ENCODE measurements at regions not wholly inside any gene's neighbourhood (a gene's known extent, or its start where the extent isn't known, plus 50 kb on each side); places are given as distances from the start of the nearest gene placed in this dataset.
"Not testable (repeated sequence)": the region's sequence is repeated elsewhere in the genome, so short reads cannot be mapped to it uniquely, and the experiment has no call there.

- no peak for DNase-seq (ENCODE audit: low read depth)
These were observed 1565.0 kb upstream of the WWC1 start for GRCh38 chr5:166726406-166726805.

DNA sequence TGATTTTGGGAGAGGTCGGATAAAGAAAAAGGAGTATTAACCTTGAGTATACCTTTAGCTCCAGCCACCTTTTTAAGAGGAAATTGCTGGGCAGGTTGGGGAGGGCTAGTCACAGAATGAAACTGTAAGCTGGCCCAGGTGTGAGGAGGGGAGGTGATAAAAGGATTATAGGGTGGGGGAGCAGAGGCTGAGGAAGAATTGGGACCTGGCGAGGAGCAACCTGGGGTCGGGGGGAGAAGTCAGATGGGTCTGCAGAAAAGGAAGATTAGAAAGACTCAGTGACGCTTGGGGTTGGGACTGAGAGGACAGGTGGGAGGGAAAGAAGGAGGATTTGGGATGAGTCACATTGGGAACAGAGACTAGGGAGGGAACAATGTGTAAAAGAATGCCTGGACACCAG lies 1548.5 kb upstream of the WWC1 start:
- not testable (repeated sequence) for DNase-seq (ENCODE audit: low read depth)

DNA sequence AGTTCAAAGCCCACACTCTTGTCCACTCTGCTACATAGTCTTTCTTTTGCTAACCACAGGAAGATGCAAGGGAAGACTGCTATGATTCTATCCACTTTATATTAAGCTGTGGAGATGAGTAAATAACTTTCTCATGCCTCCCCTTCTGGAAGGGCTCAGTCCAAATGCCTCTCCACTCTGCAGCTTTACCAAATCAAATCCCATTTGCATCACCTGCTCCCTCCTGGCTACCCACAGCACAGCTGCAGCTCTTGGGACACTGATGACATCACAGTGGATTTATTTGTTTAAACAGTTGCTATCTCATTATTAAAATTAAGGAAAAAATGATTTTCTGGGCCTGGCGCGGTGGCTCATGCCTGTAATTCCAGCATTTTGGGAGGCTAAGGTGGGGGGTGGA lies 1544.9 kb upstream of the WWC1 start:
- DNase-seq (ENCODE audit: low read depth), result no peak

DNA sequence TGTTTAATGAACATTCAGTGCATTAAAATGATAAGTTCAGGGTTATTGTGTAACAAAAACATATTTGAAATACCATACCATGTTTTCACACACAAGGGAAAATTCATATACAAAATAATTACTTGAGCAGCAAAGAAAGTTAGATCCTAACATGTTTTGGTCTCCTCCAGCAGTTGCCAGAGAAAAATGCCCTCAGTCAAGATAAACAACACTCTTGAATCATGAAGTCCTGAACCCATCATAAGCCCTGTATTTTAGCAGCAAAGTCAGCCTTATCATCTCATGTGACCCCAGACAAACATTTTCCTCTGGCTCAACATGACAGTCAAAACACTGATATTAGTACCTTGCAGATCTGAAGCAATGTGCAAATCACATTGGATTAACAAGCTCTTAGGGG lies 1541.1 kb upstream of the WWC1 start:
- no peak for DNase-seq (ENCODE audit: low read depth)

DNA sequence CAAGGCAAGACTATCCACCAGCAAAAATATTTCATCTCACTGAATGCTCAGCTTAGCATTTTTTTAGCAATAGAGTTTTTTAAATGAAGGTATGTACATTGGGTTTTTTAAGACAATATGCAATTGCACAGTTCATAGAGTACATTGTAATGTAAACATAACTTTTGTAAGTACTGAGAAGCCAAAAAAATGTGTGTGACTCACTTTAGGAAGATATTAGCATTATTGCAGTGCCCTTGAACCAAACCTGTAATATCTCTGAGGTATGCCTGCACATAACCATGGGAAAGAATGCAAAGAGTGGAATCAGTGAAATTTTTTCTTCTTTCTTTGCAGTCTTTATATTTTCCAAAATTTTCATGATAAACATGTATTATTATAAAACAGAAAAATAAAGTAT lies 1533.3 kb upstream of the WWC1 start:
- no peak for DNase-seq (ENCODE audit: low read depth)

- no peak for DNase-seq (ENCODE audit: low read depth)
These were observed 1523.6 kb upstream of the WWC1 start for GRCh38 chr5:166767858-166768257.

GRCh38 chr5:166768536-166768935 lies 1522.9 kb upstream of the WWC1 start:
- DNase-seq (ENCODE audit: low read depth), result no peak

DNA sequence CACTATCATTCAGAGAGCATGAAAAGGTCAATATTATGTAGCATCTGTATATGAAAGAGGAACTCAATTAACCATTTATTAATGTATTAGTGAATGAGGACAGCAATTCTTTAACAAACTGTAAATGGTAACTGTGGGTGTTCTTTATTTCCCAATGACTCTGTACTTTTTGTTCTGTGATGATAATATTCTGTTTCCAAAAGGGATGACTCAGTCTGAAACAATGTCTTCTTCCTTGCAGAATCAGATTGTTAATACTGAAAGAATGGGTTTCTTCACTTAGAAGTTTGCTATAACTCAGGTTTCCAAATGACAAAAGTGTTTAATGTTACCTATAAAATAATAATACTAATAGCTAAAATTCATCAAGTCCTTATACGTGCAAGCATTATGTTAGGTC lies 1518.7 kb upstream of the WWC1 start:
- no peak for DNase-seq (ENCODE audit: low read depth)

DNA sequence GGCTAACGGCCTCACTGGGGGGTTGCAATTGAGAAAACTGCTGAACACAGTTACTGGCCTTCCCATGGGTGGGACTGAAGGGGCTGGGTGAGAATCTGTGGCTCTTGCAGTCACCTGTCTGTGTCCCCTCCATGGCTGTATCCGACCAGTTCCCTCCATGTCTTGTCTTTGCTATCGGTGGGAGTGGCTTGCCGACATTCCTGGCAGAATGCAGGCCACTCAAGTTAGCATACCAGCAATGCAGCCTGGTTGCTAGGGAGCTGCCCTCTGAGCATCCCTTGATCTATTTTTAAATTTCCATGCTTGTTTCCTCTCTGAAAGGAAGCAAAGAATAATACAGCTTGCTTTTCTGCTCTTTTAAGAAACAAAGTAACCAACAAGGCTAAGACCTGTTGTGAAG lies 1509.7 kb upstream of the WWC1 start:
- no peak for DNase-seq (ENCODE audit: low read depth)

DNA sequence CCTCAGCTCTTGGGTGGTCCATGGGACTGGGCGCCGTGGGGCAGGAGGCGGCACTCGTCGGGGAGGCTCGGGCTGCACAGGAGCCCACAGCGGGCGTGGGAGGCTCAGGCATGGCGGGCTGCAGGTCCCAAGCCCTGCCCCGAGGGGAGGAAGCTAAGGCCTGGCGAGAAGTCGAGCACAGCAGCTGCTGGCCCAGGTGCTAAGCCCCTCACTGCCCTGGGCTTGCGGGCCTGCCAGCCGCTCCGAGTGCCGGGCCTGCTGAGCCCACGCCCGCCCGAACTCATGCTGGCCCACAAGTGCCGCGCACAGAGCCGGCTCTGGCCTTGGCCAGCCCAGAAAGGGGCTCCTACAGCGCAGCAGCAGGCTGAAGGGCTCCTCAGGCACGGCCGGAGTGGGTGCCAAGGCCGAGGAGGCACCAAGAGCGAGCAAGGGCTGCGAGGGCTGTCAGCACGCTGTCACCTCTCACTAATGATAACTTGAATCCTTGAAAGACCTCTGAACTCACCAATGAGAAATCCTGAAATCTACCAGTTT lies 1506.8 kb upstream of the WWC1 start:
- no peak for DNase-seq (ENCODE audit: low read depth)

- DNase-seq (ENCODE audit: low read depth), result no peak
These were observed 1505.3 kb upstream of the WWC1 start for GRCh38 chr5:166786178-166786577.

DNA sequence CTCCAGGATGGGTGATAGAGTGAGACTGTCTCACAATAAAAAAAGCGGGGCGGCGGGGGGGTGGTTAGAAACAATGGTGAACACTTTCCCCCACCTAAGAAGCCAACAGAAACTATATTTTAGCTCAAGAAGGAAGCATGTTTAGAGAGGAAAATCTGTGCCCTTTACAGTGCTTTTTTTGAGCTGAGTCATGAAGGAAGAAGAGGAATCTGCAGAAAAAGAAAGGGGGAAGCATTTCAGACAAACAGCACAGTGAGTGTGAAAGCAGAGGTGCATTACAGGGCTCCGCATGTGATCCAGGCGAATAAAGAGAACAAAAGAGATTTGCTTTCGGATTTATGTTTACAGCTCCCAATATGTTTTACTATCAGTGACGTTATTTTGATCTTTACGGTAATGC lies 1504.6 kb upstream of the WWC1 start:
- DNase-seq (ENCODE audit: low read depth), result no peak

- DNase-seq (ENCODE audit: low read depth), result no peak
These were observed 1503.4 kb upstream of the WWC1 start for GRCh38 chr5:166788050-166788449.

DNA sequence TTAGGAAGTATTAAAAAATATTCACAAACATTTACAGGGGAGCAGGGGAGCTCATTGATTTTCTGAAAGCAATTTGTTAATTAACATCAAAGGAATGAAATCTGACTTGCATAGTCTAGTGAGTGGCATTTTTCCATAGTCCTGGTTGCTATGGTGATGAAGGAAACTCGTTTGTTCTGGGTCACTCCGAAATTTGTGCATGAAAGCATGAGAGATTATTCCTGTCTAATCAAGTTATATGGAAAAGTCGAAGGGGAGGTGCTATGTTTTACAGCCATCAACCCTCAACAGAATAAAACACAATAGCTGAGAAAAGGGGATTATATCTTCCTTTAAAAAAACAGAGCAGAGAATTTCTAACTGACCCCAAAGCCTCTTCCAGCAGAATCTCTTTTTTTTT lies 1495.7 kb upstream of the WWC1 start:
- DNase-seq (ENCODE audit: low read depth), result no peak

DNA sequence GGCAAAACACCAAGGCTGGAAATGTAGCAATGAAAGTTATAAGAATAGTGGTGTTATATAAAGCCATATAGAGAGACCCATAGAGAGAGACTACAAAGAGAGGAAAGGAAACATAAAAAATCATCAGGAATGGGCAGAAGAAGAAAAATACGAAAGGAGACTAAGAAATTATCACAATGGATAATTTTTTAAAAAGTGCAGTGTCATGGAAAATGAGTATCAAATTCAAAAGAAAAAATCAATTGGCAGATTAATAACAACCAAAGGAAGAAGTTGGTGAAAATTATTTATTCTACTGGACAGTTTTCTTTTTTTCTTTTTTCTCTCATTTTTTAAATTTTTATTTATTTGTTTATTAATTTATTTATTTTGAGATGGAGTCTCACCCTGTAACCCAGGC lies 1488.4 kb upstream of the WWC1 start:
- no peak for DNase-seq (ENCODE audit: low read depth)

DNA sequence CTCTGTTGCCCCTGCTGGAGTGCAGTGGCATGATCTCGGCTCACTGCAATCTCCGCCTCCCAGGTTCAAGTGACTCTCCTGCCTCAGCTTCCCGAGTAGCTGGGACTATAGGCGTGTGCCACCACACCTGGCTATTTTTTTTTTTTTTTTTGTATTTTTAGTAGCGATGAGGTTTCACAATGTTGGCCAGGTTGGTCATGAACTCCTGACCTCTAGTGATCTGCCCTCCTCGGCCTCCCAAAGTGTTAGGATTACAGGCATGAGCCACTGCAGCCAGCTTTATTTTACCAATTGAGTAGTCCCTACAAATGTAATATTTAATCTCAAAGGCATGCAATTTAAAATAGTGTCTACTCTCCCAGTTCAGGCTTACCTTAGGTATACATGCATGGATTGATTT lies 1487.2 kb upstream of the WWC1 start:
- not testable (repeated sequence) for DNase-seq (ENCODE audit: low read depth)

- DNase-seq (ENCODE audit: low read depth), result not testable (repeated sequence)
These were observed 1486.8 kb upstream of the WWC1 start for GRCh38 chr5:166804693-166805092.

GRCh38 chr5:166810093-166810658 lies 1481.3 kb upstream of the WWC1 start:
- not testable (repeated sequence) for DNase-seq (ENCODE audit: low read depth)

- DNase-seq (ENCODE audit: low read depth), result no peak
These were observed 1480.7 kb upstream of the WWC1 start for GRCh38 chr5:166810721-166811120.

GRCh38 chr5:166823360-166823759 lies 1468.1 kb upstream of the WWC1 start:
- no peak for DNase-seq (ENCODE audit: low read depth)

DNA sequence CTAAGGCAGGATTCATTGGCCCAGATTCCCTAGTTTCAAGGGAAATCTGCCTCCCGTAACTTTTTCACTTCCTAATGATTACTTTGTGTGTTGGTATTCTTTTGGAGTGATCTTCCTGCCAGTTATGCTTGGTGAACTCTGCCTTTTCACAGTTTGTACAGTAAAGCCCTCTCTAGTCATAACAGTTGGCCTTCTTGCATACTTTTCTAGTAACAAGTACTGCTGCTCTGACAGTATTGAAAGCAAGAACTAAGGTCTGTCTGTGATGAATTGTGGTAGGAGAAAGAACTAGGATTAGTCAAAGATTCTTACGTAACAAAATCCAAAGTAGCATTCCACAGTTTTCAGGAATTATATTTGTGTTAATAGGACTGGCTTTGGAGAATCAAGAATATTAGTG lies 1457.2 kb upstream of the WWC1 start:
- DNase-seq (ENCODE audit: low read depth), result no peak

- DNase-seq (ENCODE audit: low read depth), result no peak
These were observed 1446.4 kb upstream of the WWC1 start for GRCh38 chr5:166845044-166845443.

GRCh38 chr5:166856791-166857190 lies 1434.7 kb upstream of the WWC1 start:
- no peak for DNase-seq (ENCODE audit: low read depth)

DNA sequence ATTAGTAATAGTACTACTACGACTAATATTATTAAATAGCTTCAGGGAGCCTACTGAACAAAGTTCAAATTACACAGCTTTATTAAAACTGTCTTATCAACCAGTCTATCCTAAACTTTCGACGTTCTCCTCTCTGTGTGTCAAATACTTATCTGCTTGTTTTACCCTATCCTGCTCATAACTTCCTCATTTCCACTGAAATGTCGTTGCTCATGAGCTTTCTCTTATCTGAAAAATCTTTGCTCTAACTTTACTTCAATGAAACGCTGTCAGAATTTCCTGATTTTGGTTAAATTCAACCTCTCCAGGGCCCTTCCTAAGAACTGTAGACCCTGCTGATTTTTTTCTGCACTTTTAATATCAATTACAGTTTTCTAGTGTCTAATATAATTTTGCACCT lies 1431.0 kb upstream of the WWC1 start:
- DNase-seq (ENCODE audit: low read depth), result no peak

DNA sequence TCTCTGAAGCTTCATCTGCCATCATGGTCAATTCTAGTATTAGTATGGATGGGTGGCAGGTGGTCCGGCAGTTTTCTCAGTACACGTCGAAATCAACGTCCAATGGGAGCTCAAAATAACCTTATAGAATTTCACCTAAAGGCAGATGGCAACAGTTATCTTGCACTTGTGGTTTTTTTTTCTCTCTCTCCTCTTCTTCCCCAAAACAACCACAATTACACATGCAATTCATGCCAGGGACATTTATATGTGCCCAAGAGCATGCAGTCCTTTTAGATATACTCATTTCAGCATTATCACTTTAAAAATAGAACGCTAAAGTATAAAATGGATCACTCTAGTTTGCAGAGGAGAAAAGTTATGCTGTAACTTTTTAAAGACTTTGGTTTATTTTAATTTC lies 1428.9 kb upstream of the WWC1 start:
- no peak for DNase-seq (ENCODE audit: low read depth)
